ENCODE measurements at regions not wholly inside any gene's neighbourhood (a gene's known extent, or its start where the extent isn't known, plus 50 kb on each side); places are given as distances from the start of the nearest gene placed in this dataset.
"Not testable (repeated sequence)": the region's sequence is repeated elsewhere in the genome, so short reads cannot be mapped to it uniquely, and the experiment has no call there.

DNA sequence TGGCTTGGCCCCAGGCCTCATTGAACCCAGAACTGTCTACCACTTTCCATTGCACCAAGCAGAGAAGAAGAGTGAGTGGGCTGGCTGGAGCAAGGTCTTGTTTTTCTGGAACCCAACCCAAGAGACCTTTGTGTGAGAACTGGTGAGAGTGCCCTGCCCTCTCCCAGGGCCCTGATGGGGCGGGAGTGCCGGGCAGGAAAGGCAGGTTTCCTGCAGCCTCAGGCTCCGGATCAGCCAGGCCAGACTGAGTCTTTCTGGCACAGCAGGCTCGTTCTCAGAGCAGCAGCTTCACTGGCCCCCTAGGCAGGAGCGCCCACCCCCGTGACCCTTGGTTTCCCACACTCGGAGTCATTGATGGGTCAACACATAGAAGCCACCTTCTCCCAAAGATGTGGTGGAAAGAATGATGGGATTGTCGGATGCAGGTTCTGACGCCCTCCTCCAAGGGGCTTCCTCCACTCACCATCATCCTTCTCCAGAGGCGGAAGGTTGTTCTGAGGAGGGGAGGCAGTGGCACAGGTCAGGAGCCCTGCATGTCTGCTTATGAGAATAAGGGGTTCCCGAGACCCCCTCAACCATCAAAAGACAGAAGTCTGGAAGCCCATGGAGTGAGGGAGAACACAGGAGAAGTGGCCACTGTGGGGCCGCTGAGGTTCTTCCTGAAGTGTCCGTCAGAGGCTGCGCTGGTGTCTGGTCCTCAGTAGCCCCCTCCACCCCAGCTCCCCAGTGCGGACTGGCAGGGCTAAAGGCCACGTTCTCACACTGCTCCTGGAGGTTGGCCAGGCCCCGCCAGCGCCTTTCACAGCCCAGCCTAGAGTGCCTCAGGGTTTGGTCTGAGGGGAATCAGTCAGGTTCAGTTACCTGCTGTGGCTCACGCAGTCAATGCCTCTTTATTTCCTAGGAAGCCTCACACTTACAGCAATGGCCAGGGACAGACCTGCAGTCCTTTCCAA lies 62.8 kb upstream of the LAPTM4A start:
- Histone ChIP-seq H3K4me1 (ENCODE audit: control insufficient read depth, insufficient read depth, low read length) (no peaks in the 10 kb centered on the region), H3K27ac (ENCODE audit: low read depth, low read length) (no peak overlapping the region), H3K36me3 (ENCODE audit: control insufficient read depth, insufficient read depth, low read length) (no peaks in the 10 kb centered on the region), H3K9ac (ENCODE audit: low read length) (no peak overlapping the region), H3K4me3 (ENCODE audit: low read length) (no peak overlapping the region), H3K27me3 (ENCODE audit: control insufficient read depth, insufficient read depth, low read length) (no peaks in the 10 kb centered on the region)

DNA sequence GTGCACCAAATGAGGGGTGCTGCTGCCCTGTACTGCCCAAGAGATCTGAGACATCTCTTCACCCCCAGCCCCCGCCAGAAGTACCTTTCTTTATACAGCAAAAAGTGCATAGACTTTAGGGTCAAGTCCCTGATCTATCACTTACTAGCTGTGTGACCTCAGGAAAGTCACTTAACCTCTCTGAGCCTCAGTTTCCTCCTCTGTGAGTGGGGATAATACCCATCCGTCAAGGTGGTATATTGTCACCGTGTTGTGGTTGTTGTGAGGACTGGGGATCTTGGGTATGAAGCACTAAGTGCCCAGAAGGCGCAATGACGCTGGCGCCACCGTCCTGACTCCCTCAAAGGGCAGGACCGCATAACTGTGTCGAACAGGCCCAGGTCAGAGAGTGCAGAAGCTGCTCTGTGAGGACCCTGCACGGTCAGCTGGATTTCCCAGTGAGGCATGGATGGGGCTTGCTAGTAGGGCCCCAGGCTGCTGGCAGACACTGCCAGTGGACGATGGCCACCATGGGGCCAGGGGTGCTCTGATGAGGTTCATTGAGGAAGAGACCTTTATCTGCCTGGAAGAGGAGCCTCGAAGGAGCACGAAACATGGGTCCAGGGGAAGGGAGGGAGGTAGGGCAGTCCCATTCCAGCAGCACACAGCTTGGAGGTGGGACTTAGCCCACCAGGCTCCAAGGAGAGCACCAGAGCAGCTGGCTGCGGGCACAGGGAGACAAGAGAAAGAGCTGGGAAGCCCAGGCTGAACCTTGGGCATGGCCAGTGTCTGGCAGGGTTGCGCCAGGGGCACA lies 61.8 kb upstream of the LAPTM4A start:
- no peak overlapping the region for H3K27ac ChIP-seq (ENCODE audit: low read depth, low read length)

DNA sequence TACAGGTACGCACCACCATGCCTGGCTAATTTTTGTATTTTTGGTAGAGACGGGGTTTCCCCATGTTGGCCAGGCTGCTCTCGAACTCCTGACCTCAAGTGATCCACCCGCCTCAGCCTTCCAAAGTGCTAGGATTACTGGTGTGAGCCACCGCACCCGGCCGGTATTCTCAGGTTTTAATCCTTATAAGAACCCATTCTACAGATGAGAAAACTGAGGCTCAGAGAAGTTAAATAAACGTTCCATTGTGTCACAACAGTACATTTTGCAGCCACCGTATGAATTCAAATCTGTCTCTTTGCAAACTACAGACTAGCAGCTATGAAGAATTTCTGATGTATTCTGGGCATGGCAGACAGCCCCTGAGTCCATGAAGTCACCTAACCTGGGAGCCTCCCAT lies 60.9 kb upstream of the LAPTM4A start:
- not testable (repeated sequence) for H3K9ac ChIP-seq (ENCODE audit: low read length); H3K4me3 ChIP-seq (ENCODE audit: low read length); H3K4me1 ChIP-seq (ENCODE audit: control insufficient read depth, insufficient read depth, low read length); H3K27ac ChIP-seq (ENCODE audit: low read depth, low read length); H3K27me3 ChIP-seq (ENCODE audit: control insufficient read depth, insufficient read depth, low read length); H3K36me3 ChIP-seq (ENCODE audit: control insufficient read depth, insufficient read depth, low read length)

More for the DNA sequence above, 61.8 kb upstream of the LAPTM4A start:
- Histone ChIP-seq H3K9ac (ENCODE audit: low read length) (no peak overlapping the region), H3K27me3 (ENCODE audit: control insufficient read depth, insufficient read depth, low read length) (no peaks in the 10 kb centered on the region), H3K36me3 (ENCODE audit: control insufficient read depth, insufficient read depth, low read length) (no peaks in the 10 kb centered on the region), H3K4me3 (ENCODE audit: low read length) (no peak overlapping the region), H3K4me1 (ENCODE audit: control insufficient read depth, insufficient read depth, low read length) (no peaks in the 10 kb centered on the region)

DNA sequence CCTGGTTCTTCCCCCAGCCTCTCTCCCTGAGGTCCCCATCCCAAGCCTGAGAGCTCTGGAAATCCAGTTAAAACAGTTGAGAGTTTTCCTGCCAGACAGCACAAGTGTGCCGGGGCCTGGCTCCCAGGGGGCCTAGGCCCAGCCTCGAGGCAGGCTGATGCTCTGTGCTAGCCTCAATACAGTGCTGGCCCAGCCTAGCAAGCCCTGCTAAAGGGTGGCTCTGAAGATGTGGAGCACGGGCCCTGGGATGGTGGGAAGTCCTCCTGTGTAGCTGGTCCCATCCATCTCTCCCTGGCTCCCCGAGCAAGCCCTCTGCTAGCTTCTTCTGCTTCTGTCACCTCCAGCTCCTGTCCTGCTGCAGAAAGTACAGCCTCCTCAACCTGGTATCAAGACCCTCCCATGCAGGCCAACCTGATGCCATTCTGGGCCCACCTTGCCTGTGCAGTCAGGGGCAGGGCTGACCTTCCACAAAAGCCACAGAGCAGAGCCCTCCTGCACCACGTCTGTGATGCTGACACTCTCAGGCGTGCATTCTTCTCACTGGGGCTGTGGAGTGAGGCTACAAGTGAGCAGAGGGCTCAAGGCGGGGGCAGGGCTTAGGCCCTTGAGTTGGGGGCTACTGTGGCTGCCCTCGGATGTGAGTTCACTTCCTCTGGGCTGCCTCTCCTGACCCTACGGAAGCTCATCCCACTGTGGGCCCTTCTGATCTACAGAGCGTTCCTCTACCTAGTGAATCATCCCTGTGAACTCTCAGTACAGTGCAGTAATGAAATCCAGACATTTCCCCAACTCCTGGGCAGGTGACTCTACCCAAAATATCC lies 60.1 kb upstream of the LAPTM4A start:
- Histone ChIP-seq H3K27me3 (ENCODE audit: control insufficient read depth, insufficient read depth, low read length) (no peaks in the 10 kb centered on the region), H3K4me3 (ENCODE audit: low read length) (no peak overlapping the region), H3K27ac (ENCODE audit: low read depth, low read length) (no peak overlapping the region), H3K4me1 (ENCODE audit: control insufficient read depth, insufficient read depth, low read length) (no peaks in the 10 kb centered on the region), H3K9ac (ENCODE audit: low read length) (no peak overlapping the region), H3K36me3 (ENCODE audit: control insufficient read depth, insufficient read depth, low read length) (no peaks in the 10 kb centered on the region)

DNA sequence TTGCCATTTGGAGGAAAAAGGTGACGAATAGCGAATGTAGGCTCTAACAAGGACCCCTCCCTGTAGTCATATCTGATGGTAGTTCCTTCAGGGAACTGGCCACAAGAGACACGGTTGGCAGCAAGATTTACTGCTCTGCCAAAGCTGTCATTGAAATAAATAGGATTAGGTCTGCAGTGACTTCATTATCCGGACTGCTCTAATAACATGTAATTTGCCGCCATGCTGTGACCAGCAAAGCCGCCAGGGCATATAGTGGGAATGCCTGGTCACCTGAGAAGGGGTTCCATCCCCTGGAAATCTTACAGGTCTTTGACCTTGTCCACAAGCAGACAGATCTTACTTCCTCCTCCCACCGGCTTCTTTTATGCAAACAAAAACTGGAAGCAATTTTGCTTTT lies 59.4 kb upstream of the LAPTM4A start:
- Histone ChIP-seq H3K27me3 (ENCODE audit: control insufficient read depth, insufficient read depth, low read length) (no peaks in the 10 kb centered on the region), H3K4me3 (ENCODE audit: low read length) (no peak overlapping the region), H3K27ac (ENCODE audit: low read depth, low read length) (no peak overlapping the region), H3K9ac (ENCODE audit: low read length) (no peak overlapping the region), H3K36me3 (ENCODE audit: control insufficient read depth, insufficient read depth, low read length) (no peaks in the 10 kb centered on the region), H3K4me1 (ENCODE audit: control insufficient read depth, insufficient read depth, low read length) (no peaks in the 10 kb centered on the region)

DNA sequence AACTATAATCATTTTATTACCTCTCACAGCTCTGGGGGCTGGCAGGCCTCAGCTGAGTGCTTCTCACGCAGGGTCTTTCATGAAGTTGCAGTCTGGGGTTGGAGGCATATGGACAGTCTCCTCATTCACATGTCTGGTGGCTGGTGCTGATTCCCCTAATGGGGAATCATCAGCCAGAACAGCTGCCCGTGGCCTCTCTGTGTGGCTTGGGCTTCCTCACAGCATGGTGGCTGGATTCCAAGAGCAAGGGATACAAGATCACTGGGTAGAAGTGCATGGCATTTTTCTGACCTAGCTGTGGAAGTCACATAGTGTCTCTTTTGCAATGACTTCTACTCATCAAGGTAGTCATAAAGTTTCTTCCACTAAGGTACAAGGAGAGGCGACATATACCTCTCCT lies 59.0 kb upstream of the LAPTM4A start:
- Histone ChIP-seq H3K9ac (ENCODE audit: low read length) (no peak overlapping the region), H3K4me1 (ENCODE audit: control insufficient read depth, insufficient read depth, low read length) (no peaks in the 10 kb centered on the region), H3K27me3 (ENCODE audit: control insufficient read depth, insufficient read depth, low read length) (no peaks in the 10 kb centered on the region), H3K36me3 (ENCODE audit: control insufficient read depth, insufficient read depth, low read length) (no peaks in the 10 kb centered on the region), H3K4me3 (ENCODE audit: low read length) (no peak overlapping the region), H3K27ac (ENCODE audit: low read depth, low read length) (no peak overlapping the region)

DNA sequence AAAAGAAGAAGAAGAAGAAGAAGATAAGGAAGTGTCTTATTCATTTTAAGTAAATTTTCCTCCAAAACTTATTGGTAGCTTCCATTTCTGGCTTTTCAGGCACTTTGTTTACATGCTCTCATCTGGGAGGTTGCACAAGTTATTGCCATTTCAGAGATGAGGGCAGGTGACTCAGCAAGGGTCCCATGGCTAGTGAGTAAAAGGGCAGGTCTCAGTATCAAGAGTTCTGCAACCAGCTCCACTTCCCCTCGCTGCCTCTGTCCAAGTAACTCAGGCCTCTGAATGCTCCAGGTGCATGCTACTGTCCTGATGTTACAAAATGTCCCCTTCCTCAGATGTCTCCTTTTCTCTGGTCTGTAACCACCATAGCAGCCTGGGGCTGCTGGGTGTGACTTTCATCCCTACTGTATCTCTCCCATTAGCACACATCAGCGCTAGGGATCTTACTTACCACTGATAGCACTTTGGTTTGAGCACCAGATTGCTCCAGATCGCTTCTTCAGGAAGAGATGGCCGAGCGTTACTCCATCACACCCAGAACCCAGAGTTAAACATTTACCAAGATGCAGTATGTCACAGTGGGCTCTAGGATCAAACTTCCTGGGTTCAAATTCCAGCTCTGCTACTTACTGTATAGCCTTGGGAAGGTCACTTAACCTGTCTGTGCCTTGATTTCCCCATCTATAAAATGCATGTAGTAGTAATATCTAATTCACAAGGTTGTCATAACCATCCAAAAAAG lies 57.4 kb upstream of the LAPTM4A start:
- no peaks in the 10 kb centered on the region for H3K4me1 ChIP-seq (ENCODE audit: control insufficient read depth, insufficient read depth, low read length)
- no peak overlapping the region for H3K27ac ChIP-seq (ENCODE audit: low read depth, low read length)
- H3K4me3 ChIP-seq (ENCODE audit: low read length), result no peak overlapping the region
- no peaks in the 10 kb centered on the region for H3K36me3 ChIP-seq (ENCODE audit: control insufficient read depth, insufficient read depth, low read length)
- H3K9ac ChIP-seq (ENCODE audit: low read length), result no peak overlapping the region
- no peaks in the 10 kb centered on the region for H3K27me3 ChIP-seq (ENCODE audit: control insufficient read depth, insufficient read depth, low read length)

DNA sequence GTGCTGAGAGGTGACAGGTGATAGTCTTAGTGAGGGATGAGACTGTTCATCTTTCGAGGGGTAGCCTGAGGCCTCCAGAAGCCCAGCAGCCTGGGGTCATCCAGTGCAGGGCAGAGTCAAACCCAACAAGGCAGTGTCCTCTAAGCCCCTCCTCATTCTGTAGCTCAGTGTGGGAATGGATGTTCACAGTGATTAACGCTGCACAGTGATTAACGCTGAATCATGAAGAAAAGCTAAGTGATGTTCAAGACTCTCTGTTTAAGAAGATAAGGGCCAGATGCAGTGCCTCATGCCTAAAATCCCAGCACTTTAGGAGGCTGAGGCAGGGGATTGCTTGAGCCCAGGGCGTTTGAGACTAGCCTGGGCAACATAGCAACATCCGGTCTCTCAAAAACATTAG lies 56.3 kb upstream of the LAPTM4A start:
- no peaks in the 10 kb centered on the region for H3K4me1 ChIP-seq (ENCODE audit: control insufficient read depth, insufficient read depth, low read length)
- no peak overlapping the region for H3K9ac ChIP-seq (ENCODE audit: low read length)
- H3K36me3 ChIP-seq (ENCODE audit: control insufficient read depth, insufficient read depth, low read length), result no peaks in the 10 kb centered on the region
- no peaks in the 10 kb centered on the region for H3K27me3 ChIP-seq (ENCODE audit: control insufficient read depth, insufficient read depth, low read length)
- no peak overlapping the region for H3K27ac ChIP-seq (ENCODE audit: low read depth, low read length)
- no peak overlapping the region for H3K4me3 ChIP-seq (ENCODE audit: low read length)

DNA sequence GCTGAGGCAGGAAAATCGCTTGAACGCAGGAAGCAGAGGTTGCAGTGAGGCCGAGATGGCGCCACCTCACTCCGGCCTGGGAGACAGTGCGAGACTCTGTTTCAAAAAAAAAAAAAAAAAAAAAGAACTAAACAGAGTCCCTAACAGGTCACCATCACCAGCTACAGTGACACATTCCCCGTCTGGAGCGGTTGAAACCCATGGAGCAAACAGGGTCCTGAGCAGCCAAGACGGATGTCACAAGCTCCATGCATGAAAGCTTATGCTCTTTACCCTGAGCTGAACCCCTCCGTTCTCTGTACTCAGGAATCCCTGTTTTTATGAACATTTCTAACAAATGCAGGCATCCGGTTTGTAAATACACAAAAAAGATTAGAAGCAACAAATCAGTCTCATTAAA lies 55.9 kb upstream of the LAPTM4A start:
- H3K27me3 ChIP-seq (ENCODE audit: control insufficient read depth, insufficient read depth, low read length), result no peaks in the 10 kb centered on the region
- H3K27ac ChIP-seq (ENCODE audit: low read depth, low read length), result no peak overlapping the region
- H3K9ac ChIP-seq (ENCODE audit: low read length), result no peak overlapping the region
- H3K4me1 ChIP-seq (ENCODE audit: control insufficient read depth, insufficient read depth, low read length), result no peaks in the 10 kb centered on the region
- H3K4me3 ChIP-seq (ENCODE audit: low read length), result no peak overlapping the region
- H3K36me3 ChIP-seq (ENCODE audit: control insufficient read depth, insufficient read depth, low read length), result no peaks in the 10 kb centered on the region

DNA sequence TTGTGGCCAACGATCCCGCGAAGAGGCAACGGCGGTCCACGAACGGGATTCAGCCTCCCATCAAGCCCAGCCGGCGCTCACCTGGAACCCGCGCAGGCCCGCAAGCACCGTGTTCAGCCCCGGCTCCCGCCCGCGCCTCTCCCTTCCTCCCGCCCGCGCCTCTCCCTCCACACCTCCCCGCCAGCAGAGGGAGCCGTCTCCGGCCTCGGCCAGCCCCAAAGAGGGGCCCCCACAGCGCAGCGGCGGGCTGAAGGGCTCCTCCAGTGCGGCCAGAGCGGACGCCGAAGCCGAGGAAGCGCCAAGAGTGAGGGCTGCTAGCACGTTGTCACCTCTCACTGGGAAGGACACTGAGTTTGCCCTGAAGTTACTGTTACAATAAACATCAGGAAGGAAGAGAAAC lies 55.3 kb upstream of the LAPTM4A start:
- Histone ChIP-seq H3K9ac (ENCODE audit: low read length) (no peak overlapping the region), H3K27ac (ENCODE audit: low read depth, low read length) (no peak overlapping the region), H3K4me1 (ENCODE audit: control insufficient read depth, insufficient read depth, low read length) (no peaks in the 10 kb centered on the region), H3K36me3 (ENCODE audit: control insufficient read depth, insufficient read depth, low read length) (no peaks in the 10 kb centered on the region), H3K4me3 (ENCODE audit: low read length) (peak overlapping the region; percentile 11), H3K27me3 (ENCODE audit: control insufficient read depth, insufficient read depth, low read length) (no peaks in the 10 kb centered on the region)

DNA sequence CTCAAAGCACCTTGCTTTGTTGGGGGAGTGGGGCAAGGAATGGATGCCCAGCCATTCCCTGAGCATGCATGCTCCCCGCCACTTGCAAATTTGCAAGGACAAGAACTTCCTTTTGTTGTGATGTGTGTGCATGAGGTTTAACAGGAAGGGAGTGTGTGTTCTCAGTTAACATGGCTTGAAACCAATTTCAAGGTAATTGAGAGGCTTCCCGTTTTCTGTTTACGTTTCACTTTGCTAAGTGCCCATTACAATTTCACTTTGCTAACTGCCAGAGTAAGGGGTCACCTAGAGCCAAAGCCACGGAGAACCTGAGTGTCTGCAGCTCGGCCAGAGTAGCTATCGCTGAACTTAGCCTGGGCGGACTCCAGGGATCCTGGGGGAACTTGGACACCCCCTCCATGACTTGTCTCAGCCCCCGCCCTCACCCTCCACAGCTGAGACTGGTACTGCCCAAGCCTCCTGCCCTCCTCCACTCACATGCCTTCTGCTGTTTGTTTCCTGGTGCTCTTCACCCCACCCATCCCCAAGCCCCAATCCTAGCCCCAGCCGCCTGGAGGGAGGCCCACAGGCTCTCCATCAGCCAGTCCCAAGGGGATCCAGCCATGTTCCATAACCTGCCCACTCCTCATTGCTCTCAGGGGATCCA lies 53.6 kb upstream of the LAPTM4A start:
- no peaks in the 10 kb centered on the region for H3K4me1 ChIP-seq (ENCODE audit: control insufficient read depth, insufficient read depth, low read length)
- no peak overlapping the region for H3K4me3 ChIP-seq (ENCODE audit: low read length)
- no peaks in the 10 kb centered on the region for H3K27me3 ChIP-seq (ENCODE audit: control insufficient read depth, insufficient read depth, low read length)
- H3K9ac ChIP-seq (ENCODE audit: low read length), result no peak overlapping the region
- no peak overlapping the region for H3K27ac ChIP-seq (ENCODE audit: low read depth, low read length)
- no peaks in the 10 kb centered on the region for H3K36me3 ChIP-seq (ENCODE audit: control insufficient read depth, insufficient read depth, low read length)

Measured in rectal smooth muscle tissue (tissue), 1 donor.